B cell (primary cell): ENCODE measurements at regions not wholly inside any gene's neighbourhood (a gene's known extent, or its start where the extent isn't known, plus 50 kb on each side); places are given as distances from the start of the nearest gene placed in this dataset.

Experiments
- ATAC-seq: fragments of 200-7000 bp; cut with Tn5 transposase; one replicate; pipeline ENCODE4 v1.10.0; 2021; ENCODE audit warnings: low read depth, mild to moderate bottlenecking, moderate number of reproducible peaks, moderate library complexity
- CTCF ChIA-PET: fragments of 350-600 bp; sonication (Branson Sonifier 250); formaldehyde crosslinking; loops from one replicate; lab custom pipeline; 2021; ENCODE audit warnings: antibody characterized with exemption, inconsistent platforms; lab: Charles Lee
- POLR2A ChIA-PET: fragments of 350-600 bp; sonication (Branson Sonifier 250); formaldehyde crosslinking; loops from one replicate; lab custom pipeline; 2021; ENCODE audit warnings: antibody characterized with exemption; lab: Charles Lee
- DNase-seq: peaks from one replicate; pipeline ENCODE4 v3.0.0; 2013
- H2AFZ ChIP-seq: 2 replicates; pipeline ENCODE4 v1.6.1; 2012; ENCODE audit warnings: mild to moderate bottlenecking, low read depth, low read length; ENCODE audit not compliant: insufficient read depth, poor library complexity, severe bottlenecking
- H3K27ac ChIP-seq, 2 donors: 1 replicate in 1 of 2; 2 replicates in 1 of 2; pipeline ENCODE4 v1.5.1; 2012 to 2013; ENCODE audit warnings: low read length in 2 of 2, mild to moderate bottlenecking in 2 of 2, moderate library complexity in 1 of 2
- H3K27me3 ChIP-seq, 4 experiments: fragments of 200-600 bp in 1 of 4; sonication (generic) in 1 of 4; replicated peaks in 1 of 4; 1 replicate in 2 of 4; 2 replicates in 2 of 4; pipeline versions ENCODE4 v1.6.1 to v1.7.0; 2013 to 2016; ENCODE audit warnings: low read length in 3 of 4, mild to moderate bottlenecking in 2 of 4, mixed read lengths in 1 of 4, moderate library complexity in 1 of 4; ENCODE audit not compliant: insufficient read depth in 4 of 4, control insufficient read depth in 3 of 4; ENCODE audit errors: control extremely low read depth in 1 of 4
- H3K36me3 ChIP-seq, 2 experiments: replicated peaks in 1 of 2; 1 replicate in 1 of 2; 2 replicates in 1 of 2; pipeline versions ENCODE4 v1.6.1 to v1.7.1; 2013; ENCODE audit warnings: low read length in 1 of 2; ENCODE audit not compliant: insufficient read depth in 2 of 2, control insufficient read depth in 1 of 2; ENCODE audit errors: control extremely low read depth in 1 of 2, extremely low read depth in 1 of 2
- H3K4me1 ChIP-seq, 2 donors: fragments of 200-600 bp in 1 of 2; sonication (generic) in 1 of 2; 1 replicate in 1 of 2; 2 replicates in 1 of 2; pipeline versions ENCODE4 v1.5.1 to v1.6.1; 2013 to 2017; ENCODE audit warnings: low read length in 2 of 2; ENCODE audit not compliant: control insufficient read depth in 2 of 2, insufficient read depth in 2 of 2
- H3K4me2 ChIP-seq: replicated peaks from 2 replicates; pipeline ENCODE3; 2012; ENCODE audit warnings: mild to moderate bottlenecking, low read depth, low read length; ENCODE audit not compliant: poor library complexity, severe bottlenecking
- H3K4me3 ChIP-seq, 5 experiments: fragments of 200-600 bp in 1 of 5; sonication (generic) in 1 of 5; 1 replicate in 3 of 5; 2 replicates in 2 of 5; pipeline versions ENCODE4 v1.5.1 to v1.7.0; 2011 to 2016; ENCODE audit warnings: low read length in 4 of 5, mild to moderate bottlenecking in 4 of 5, low read depth in 2 of 5, control low read depth in 1 of 5, moderate library complexity in 1 of 5; ENCODE audit not compliant: insufficient read depth in 1 of 5; ENCODE audit errors: control extremely low read depth in 1 of 5, extremely low read depth in 1 of 5
- H3K79me2 ChIP-seq: fragments of 200-600 bp; sonication (generic); one replicate; pipeline ENCODE4 v1.6.0; 2016; ENCODE audit warnings: low read length; ENCODE audit not compliant: control insufficient read depth, insufficient read depth
- H3K9ac ChIP-seq: fragments of 200-600 bp; sonication (generic); 2 replicates; pipeline ENCODE4 v1.6.1; 2017; ENCODE audit warnings: mild to moderate bottlenecking, low read length, moderate library complexity
- H3K9me3 ChIP-seq, 3 donors: one replicate each; pipeline versions ENCODE4 v1.6.1 to v1.7.1; 2013; ENCODE audit warnings: low read length in 2 of 3; ENCODE audit not compliant: control insufficient read depth in 2 of 3, insufficient read depth in 1 of 3; ENCODE audit errors: control extremely low read depth in 1 of 3
- H4K20me1 ChIP-seq: 2 replicates; pipeline ENCODE4 v1.6.0; 2012; ENCODE audit warnings: mild to moderate bottlenecking, low read length; ENCODE audit not compliant: insufficient read depth, control insufficient read depth, poor library complexity, severe bottlenecking
- H3K27ac Mint-ChIP-seq: one replicate; pipeline ENCODE4 v1.8.0; 2021; ENCODE audit warnings: mixed read lengths
- H3K27me3 Mint-ChIP-seq: one replicate; pipeline ENCODE4 v1.8.0; 2021; ENCODE audit warnings: mixed read lengths
- H3K4me1 Mint-ChIP-seq: one replicate; pipeline ENCODE4 v1.8.0; 2021; ENCODE audit warnings: mixed read lengths
- H3K4me3 Mint-ChIP-seq: one replicate; pipeline ENCODE4 v1.8.0; 2021; ENCODE audit warnings: mixed read lengths
- H3K9me3 Mint-ChIP-seq: one replicate; pipeline ENCODE4 v1.8.0; 2022; ENCODE audit warnings: mixed read lengths; ENCODE audit not compliant: insufficient read depth
- CTCF ChIP-seq: fragments of 200-600 bp; IDR thresholded peaks from one replicate; pipeline ENCODE4 v1.8.0; 2022; ENCODE audit warnings: antibody characterized with exemption, mild to moderate bottlenecking
- EZH2 ChIP-seq: IDR thresholded peaks from 2 replicates; pipeline ENCODE4 v1.6.1; 2012; ENCODE audit warnings: borderline replicate concordance, low read depth, mild to moderate bottlenecking, moderate library complexity, low read length; ENCODE audit not compliant: insufficient read depth, poor library complexity, severe bottlenecking
- WGBS: methylation state at CpG from one replicate; pipeline ENCODE4 v1.1.5; 2013; ENCODE audit warnings: missing lambda C conversion rate; ENCODE audit not compliant: insufficient coverage; 5-methylcytosine and 5-hydroxymethylcytosine counted together
- intact Hi-C: fragments of 100-400 bp; cut with micrococcal nuclease; formaldehyde crosslinking; loops from one replicate; pipeline ENCODE4 v1.10.0; 2022

GRCh38 chr19:30625947-30626625, 253.9 kb downstream of the ZNF536 start:
- 100% methylated on average over 6 of the region's 15 CpGs for WGBS
- Histone ChIP-seq H3K27ac (no peak overlapping the region), H3K4me2 (no peak overlapping the region), H3K9ac (no peak overlapping the region), H3K79me2 (no peaks in the 10 kb centered on the region), H3K27me3 (no peaks in the 10 kb centered on the region), H3K36me3 (no peaks in the 10 kb centered on the region), H3K9me3 (peaks cover 0 to 57% (median 9%) of the 10 kb centered on the region in 3 donors), H4K20me1 (no peaks in the 10 kb centered on the region), H2AFZ (no peak overlapping the region), H3K4me3 (no peak overlapping the region), H3K4me1 (no peaks in the 10 kb centered on the region)
- CTCF ChIA-PET = no interaction called here
- no peak overlapping the region for H3K27ac Mint-ChIP-seq
- no peak overlapping the region for H3K4me3 Mint-ChIP-seq
- DNase-seq (no peak), ATAC-seq (no peak)
- no peaks in the 10 kb centered on the region for H3K27me3 Mint-ChIP-seq
- intact Hi-C loops = no loop called here
- POLR2A ChIA-PET = no interaction called here
- TF ChIP-seq CTCF = no peak
- no peak for TF ChIP-seq EZH2
- peaks cover 2% of the 10 kb centered on the region for H3K9me3 Mint-ChIP-seq
- H3K4me1 Mint-ChIP-seq = no peaks in the 10 kb centered on the region

- Mint-ChIP-seq H3K27ac (no peak overlapping the region), H3K27me3 (no peaks in the 10 kb centered on the region), H3K4me1 (no peaks in the 10 kb centered on the region), H3K9me3 (peaks cover 2% of the 10 kb centered on the region), H3K4me3 (no peak overlapping the region)
- Histone ChIP-seq H3K27ac (no peak overlapping the region), H3K4me3 (no peak overlapping the region), H3K9ac (no peak overlapping the region), H3K27me3 (no peaks in the 10 kb centered on the region), H3K4me2 (no peak overlapping the region), H3K9me3 (peaks cover 0 to 29% (median 9%) of the 10 kb centered on the region in 3 donors), H3K4me1 (no peaks in the 10 kb centered on the region), H2AFZ (no peak overlapping the region), H3K79me2 (no peaks in the 10 kb centered on the region), H3K36me3 (no peaks in the 10 kb centered on the region), H4K20me1 (no peaks in the 10 kb centered on the region)
- DNase-seq (no peak), ATAC-seq (no peak)
- WGBS = 100% methylated on average over 1 of the region's 5 CpGs
- intact Hi-C loops = no loop called here
- CTCF ChIA-PET = interaction anchor here (0.6 kb wide), 1 partner anchor 1222 kb away, joined by 3 read pairs; no protein-coding TSS in a partner anchor
- no peak for TF ChIP-seq CTCF
- TF ChIP-seq EZH2 = no peak
- POLR2A ChIA-PET = no interaction called here
Observed at GRCh38 chr19:30622276-30622675, 250.1 kb downstream of the ZNF536 start.
